GM19193 (cell line): ENCODE measurements at regions not wholly inside any gene's neighbourhood (a gene's known extent, or its start where the extent isn't known, plus 50 kb on each side); places are given as distances from the start of the nearest gene placed in this dataset.

ENCODE experiments used
- POLR2A ChIP-seq: IDR thresholded peaks from 4 replicates; pipeline ENCODE4 v1.6.1; 2011; ENCODE audit not compliant: insufficient read depth, insufficient read length; ENCODE audit errors: extremely low read depth

- no peak for TF ChIP-seq POLR2A
These were observed 205.3 kb upstream of the WWC1 start for GRCh38 chr5:168086104-168086610.

DNA sequence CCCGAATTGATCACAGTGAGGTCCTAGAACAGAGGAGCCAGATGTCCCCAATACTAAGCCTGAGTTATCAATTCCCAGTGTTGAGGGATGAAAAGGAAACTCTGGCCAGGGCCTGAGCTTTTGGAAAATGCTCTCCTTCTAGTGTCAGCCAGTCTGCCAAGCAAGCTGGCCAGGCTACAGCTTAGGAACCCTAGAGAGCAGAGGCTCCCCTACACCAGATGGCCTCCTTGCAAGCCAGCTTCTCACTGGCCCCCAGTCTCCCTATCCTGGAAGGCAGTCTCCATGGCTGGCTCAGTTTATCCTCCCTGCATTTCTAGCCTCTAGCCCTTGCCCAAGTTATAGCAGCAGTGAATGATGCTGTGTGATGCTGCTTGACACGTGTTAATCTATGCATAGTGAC is 204.7 kb upstream of the WWC1 start:
- TF ChIP-seq POLR2A: no peak

GRCh38 chr5:168088410-168089173 is 202.9 kb upstream of the WWC1 start:
- no peak for TF ChIP-seq POLR2A

- no peak for TF ChIP-seq POLR2A
These were observed 202.1 kb upstream of the WWC1 start for GRCh38 chr5:168089201-168089887.

DNA sequence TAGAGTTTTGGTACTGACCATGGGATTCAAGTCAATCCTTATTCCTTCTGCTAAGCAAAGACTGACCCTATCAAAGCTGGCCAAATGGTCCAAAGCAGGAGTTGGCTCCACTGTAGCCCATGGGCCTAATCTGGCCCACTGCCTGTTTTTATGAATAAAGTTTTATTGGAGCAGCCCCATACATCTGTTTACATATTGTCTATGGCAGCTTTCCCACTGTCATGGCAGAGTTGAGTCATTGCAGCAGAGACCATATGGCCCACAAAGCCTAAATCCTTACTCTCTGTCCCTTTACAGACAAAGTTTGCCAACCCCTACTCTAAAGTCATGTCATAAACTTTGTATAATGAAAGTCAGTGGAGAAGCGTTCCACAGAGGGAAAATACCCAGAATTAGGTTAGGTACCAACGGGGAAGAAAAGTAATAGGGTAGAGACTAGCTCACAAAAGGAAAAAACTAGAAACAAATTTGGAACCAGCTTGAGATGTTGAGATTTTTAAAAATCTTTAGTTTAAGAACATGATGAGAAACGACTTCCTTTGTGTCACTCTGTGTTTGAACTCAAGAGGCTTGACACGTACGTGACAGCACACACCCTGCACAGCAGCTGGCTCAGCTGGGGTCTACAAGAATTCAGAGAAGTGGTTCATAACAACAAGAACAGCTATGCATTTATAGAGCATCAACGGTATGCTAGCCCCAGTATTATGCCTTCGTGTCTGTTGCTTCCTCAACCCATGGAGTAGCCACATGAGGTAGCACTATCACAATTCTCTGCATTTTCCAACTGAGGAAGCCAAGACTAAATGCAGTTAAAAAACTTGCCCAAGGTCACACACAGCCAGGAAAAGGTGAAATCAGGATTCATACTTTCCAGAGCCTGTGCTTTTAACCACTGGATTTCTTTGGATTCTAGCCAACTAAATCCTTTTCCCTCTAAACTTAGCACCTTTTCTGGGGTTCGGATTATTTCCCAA is 198.9 kb upstream of the WWC1 start:
- no peak for TF ChIP-seq POLR2A

DNA sequence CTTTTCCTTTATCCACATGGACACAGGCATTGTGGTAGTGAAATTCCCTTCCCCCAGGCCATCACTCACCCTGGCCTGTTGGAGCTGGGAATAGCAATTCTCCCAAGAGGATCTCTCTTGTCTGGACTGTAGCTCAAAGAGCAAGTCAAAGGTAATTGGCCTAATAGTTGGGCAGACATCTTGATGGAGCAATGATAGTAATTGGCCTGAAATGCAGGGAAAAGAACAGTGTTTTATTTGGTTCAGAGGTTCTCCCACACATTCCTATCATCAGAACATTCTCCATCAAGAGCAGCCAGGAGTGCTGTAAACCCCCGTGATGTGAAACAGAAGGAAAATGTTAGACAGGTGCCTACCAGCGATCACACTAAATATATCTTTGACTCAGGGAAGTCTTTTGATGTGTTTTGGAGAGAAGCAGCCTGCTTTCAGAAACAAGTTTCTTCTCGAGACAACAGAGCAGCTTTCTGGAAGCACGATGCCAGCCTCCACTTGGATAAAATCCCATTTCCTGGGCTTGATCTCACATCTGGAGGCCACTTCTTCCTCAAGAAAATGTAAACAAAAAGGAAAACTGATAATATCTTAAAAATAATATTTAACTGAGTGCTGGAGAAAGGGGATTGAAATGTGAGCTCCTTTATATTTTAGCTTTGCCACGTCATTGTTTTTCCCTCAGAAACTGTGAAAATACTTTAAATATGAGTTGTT is 198.1 kb upstream of the WWC1 start:
- TF ChIP-seq POLR2A: no peak

DNA sequence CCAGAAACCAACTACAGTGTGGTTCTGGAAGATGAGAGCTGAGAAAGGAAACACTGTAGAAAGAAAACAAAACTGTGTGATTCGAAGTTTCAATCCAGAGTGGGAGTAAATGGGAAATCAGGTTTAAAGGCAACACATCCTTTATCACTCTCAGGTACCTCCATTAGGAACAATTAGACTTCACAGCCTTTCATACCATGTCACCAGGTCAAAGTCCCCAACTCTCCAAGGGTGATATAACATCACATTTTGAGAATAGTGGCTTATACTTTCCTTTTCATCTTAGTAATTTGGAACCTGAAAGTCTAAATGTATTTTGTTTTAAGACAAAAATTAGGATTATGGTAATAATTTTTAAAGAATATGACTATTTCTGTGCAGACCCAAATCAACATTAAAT is 194.9 kb upstream of the WWC1 start:
- no peak for TF ChIP-seq POLR2A

GRCh38 chr5:168097876-168098653 is 193.4 kb upstream of the WWC1 start:
- TF ChIP-seq POLR2A: no peak

- no peak for TF ChIP-seq POLR2A
These were observed 190.1 kb upstream of the WWC1 start for GRCh38 chr5:168101352-168101751.

- no peak for TF ChIP-seq POLR2A
These were observed 187.1 kb upstream of the WWC1 start for GRCh38 chr5:168104350-168104749.

DNA sequence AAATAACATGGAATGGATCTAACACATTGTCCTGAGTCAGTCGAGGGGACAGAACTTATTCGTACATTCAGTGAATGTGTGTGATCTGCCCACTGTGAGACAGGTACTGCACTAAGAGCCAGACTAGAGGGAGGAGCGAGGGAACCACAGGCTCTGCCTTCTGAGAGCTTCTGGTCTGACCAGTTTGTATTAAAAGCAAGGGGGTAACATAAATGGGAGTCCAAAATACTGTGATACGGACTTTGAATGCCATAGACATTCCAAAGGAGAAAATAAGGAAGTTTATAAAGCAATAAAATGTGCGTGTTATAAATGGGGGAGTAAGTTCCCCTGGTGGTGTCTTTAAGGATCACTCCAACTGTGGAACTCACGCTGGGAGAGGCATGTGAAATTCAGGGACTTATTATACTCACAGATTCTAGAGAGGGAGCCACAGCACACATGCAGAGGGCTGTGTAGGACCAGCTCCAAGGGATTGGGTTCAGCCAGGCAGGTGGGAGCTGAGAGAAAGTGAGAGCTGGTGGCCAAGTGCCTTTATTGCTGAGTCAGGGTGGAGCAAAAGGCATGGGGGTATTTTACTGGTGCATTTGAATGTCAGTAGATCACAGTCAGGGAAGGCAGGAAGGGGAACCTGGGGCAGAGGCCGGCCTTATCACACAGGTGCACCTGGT is 186.5 kb upstream of the WWC1 start:
- TF ChIP-seq POLR2A: no peak

DNA sequence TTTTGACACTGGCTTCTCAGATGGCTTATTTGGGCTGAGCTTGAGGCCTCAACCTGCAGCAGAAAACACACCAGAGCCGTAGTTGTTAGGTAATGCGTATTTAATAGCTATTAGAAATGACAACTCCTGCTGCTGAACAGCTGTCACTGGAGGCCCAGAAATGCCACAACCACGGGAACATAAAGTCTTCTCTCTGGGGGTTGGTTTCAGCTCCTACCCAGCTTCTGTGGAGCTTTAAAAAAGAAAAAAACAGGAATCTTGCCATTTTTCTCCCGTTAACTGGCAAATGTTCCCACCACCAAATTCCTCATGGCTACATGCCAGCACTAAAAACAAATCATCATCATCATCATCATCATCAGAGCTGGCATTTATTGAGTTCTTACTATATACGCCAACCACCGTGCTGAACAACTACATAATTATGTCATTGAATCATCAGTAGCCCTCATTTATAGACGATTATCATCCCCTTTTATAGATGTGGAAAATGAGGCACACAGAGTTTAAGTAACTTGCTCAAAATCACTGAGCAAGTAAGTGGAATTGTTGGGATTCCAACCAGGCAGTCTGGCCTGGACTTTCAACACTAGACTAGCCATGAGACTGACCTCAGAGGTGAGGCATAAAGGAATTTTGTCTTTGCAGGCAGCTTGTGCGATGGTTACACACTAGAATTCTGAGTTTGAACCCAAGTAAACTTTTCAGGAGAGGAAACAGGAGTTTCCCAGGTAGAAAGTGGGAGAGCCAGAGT is 185.3 kb upstream of the WWC1 start:
- TF ChIP-seq POLR2A: no peak
